Left lobe of liver (tissue), 2 donors: ENCODE measurements at regions not wholly inside any gene's neighbourhood (a gene's known extent, or its start where the extent isn't known, plus 50 kb on each side); places are given as distances from the start of the nearest gene placed in this dataset.
A peak's percentile ranks its signal among the peaks of the same experiment; 100 is the strongest.

Experiments used
- ATAC-seq: fragments of 200-7000 bp; cut with Tn5 transposase; one replicate; pipeline ENCODE4 v1.9.1; 2020; ENCODE audit warnings: mild to moderate bottlenecking, moderate library complexity
- DNase-seq: peaks from one replicate; pipeline ENCODE4 v3.0.0-alpha.2; 2020; ENCODE audit warnings: low spot score
- donor health status: DM: no; HTN: no; CAD: no; lungs with moderate emphysema.
- donor health status: DM: no; HTN: yes; CAD: no.

GRCh38 chr14:75333606-75334548 is 55.2 kb downstream of the FOS start:
- DNase-seq (peak; percentile 51), ATAC-seq (peak; percentile 58)

GRCh38 chr14:75334549-75335051 is 56.0 kb downstream of the FOS start:
- peak; percentile 42 for ATAC-seq
- no peak for DNase-seq

- ATAC-seq (no peak), DNase-seq (no peak)
These were observed 56.9 kb downstream of the FOS start for GRCh38 chr14:75335571-75335970.

GRCh38 chr14:75338398-75338797 is 59.8 kb downstream of the FOS start:
- ATAC-seq (no peak), DNase-seq (no peak)

- no peak for ATAC-seq
- DNase-seq: no peak
These were observed 60.4 kb downstream of the FOS start for GRCh38 chr14:75339059-75339458.

GRCh38 chr14:75340921-75341320 is 62.3 kb downstream of the FOS start:
- peak; percentile 81 for ATAC-seq

GRCh38 chr14:75341620-75342019 is 63.0 kb downstream of the FOS start:
- ATAC-seq: peak; percentile 41
- DNase-seq: no peak

More at GRCh38 chr14:75340921-75341320, 62.3 kb downstream of the FOS start:
- peak; percentile 77 for DNase-seq

- no peak for DNase-seq
- ATAC-seq: no peak
These were observed 64.4 kb downstream of the FOS start for GRCh38 chr14:75342762-75343599.

GRCh38 chr14:75343911-75344310 is 65.3 kb downstream of the FOS start:
- ATAC-seq (no peak), DNase-seq (no peak)

GRCh38 chr14:75344411-75344810 is 65.8 kb downstream of the FOS start:
- no peak for ATAC-seq
- DNase-seq: no peak

GRCh38 chr14:75350505-75351060 is 72.0 kb downstream of the FOS start:
- ATAC-seq: no peak
- DNase-seq: no peak

GRCh38 chr14:75359098-75359497 is 68.7 kb upstream of the JDP2 start:
- ATAC-seq (peak; percentile 75), DNase-seq (no peak)

- ATAC-seq: no peak
- peak; percentile 26 for DNase-seq
These were observed 66.8 kb upstream of the JDP2 start for GRCh38 chr14:75361041-75361440.

GRCh38 chr14:75361751-75362433 is 65.9 kb upstream of the JDP2 start:
- ATAC-seq (peak; percentile 16), DNase-seq (peak; percentile 43)

GRCh38 chr14:75363130-75363529 is 64.7 kb upstream of the JDP2 start:
- ATAC-seq: no peak

GRCh38 chr14:75363570-75364227 is 64.1 kb upstream of the JDP2 start:
- peak; percentile 24 for ATAC-seq
- DNase-seq: peak; percentile 22

More at GRCh38 chr14:75363130-75363529, 64.7 kb upstream of the JDP2 start:
- peak; percentile 38 for DNase-seq

GRCh38 chr14:75365116-75365515 is 62.7 kb upstream of the JDP2 start:
- ATAC-seq: no peak
- peak; percentile 7 for DNase-seq

GRCh38 chr14:75366963-75367362 is 60.9 kb upstream of the JDP2 start:
- ATAC-seq (no peak), DNase-seq (peak; percentile 24)

- DNase-seq: peak; percentile 19
These were observed 59.5 kb upstream of the JDP2 start for GRCh38 chr14:75368333-75368732.

GRCh38 chr14:75369506-75369905 is 58.3 kb upstream of the JDP2 start:
- ATAC-seq: no peak
- peak; percentile 22 for DNase-seq

More at GRCh38 chr14:75368333-75368732, 59.5 kb upstream of the JDP2 start:
- ATAC-seq: no peak
